Prostate gland (tissue), 2 donors: ENCODE measurements at regions not wholly inside any gene's neighbourhood (a gene's known extent, or its start where the extent isn't known, plus 50 kb on each side); places are given as distances from the start of the nearest gene placed in this dataset.
"Not testable (repeated sequence)": the region's sequence is repeated elsewhere in the genome, so short reads cannot be mapped to it uniquely, and the experiment has no call there.

ENCODE experiments used
- CTCF ChIP-seq, 4 experiments: fragments of 200-600 bp in 2 of 4; fragments of 450-650 bp in 2 of 4; sonication (generic) in 2 of 4; IDR thresholded peaks; 1 replicate in 3 of 4; 2 replicates in 1 of 4; pipeline ENCODE4 v1.5.1; 2016 to 2019; ENCODE audit warnings: antibody characterized with exemption in 4 of 4, mild to moderate bottlenecking in 2 of 4, moderate library complexity in 2 of 4
- POLR2A ChIP-seq: fragments of 450-650 bp; IDR thresholded peaks from one replicate; pipeline ENCODE4 v1.6.1; 2016; ENCODE audit warnings: antibody characterized with exemption, mild to moderate bottlenecking

DNA sequence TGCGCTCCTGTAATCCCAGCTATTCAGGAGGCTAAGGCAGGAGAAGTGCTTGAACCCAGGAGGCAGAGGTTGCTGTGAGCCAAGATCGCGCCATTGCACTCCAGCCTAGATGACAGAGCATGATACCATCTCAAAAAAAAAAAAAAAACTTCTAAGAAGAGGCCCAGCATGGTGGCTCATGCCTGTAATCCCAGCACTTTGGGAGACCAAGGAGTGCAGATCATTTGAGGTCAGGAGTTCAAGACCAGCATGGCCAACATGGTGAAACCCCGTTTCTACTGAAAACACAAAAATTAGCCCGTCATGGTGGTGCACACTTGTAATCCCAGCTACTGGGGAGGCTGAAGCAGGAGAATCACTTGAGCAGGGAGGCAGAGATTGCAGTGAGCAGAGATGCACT, 51.5 kb upstream of the LANCL2 start:
- not testable (repeated sequence) for TF ChIP-seq CTCF (IDR thresholded peaks at IDR 0.05); POLR2A
